Prostate gland (tissue), 2 donors: ENCODE measurements at regions not wholly inside any gene's neighbourhood (a gene's known extent, or its start where the extent isn't known, plus 50 kb on each side); places are given as distances from the start of the nearest gene placed in this dataset.
"Not testable (repeated sequence)": the region's sequence is repeated elsewhere in the genome, so short reads cannot be mapped to it uniquely, and the experiment has no call there.

Experiments
- DNase-seq: peaks from one replicate; pipeline ENCODE4 v3.0.0-alpha.2; 2019; ENCODE audit warnings: low spot score
- H3K27ac ChIP-seq, 2 donors: fragments of 200-600 bp; sonication (generic); 2 replicates each; pipeline ENCODE4 v1.5.1; 2017 to 2019
- H3K27me3 ChIP-seq: fragments of 200-600 bp; sonication (generic); replicated peaks from 2 replicates; pipeline ENCODE4 v1.5.1; 2019; ENCODE audit not compliant: insufficient read depth
- H3K36me3 ChIP-seq, 2 donors: fragments of 200-600 bp; sonication (generic); 1 replicate in 1 of 2; 2 replicates in 1 of 2; pipeline versions ENCODE4 v1.5.1 to v1.8.1; 2017 to 2019
- H3K4me1 ChIP-seq: fragments of 200-600 bp; sonication (generic); replicated peaks from 2 replicates; pipeline ENCODE4 v1.5.1; 2019
- H3K4me3 ChIP-seq, 2 donors: fragments of 200-600 bp; sonication (generic); 2 replicates each; pipeline ENCODE4 v1.5.1; 2017 to 2019
- H3K9me3 ChIP-seq: fragments of 200-600 bp; sonication (generic); 2 replicates; pipeline ENCODE4 v1.5.1; 2017
- POLR2A ChIP-seq: fragments of 450-650 bp; IDR thresholded peaks from one replicate; pipeline ENCODE4 v1.6.1; 2016; ENCODE audit warnings: antibody characterized with exemption, mild to moderate bottlenecking
- POLR2AphosphoS5 ChIP-seq: sonication (generic); formaldehyde crosslinking; IDR thresholded peaks from one replicate; pipeline ENCODE4 v1.6.1; 2017; ENCODE audit warnings: antibody characterized with exemption
- WGBS: methylation state at CpG from one replicate; pipeline ENCODE4 v1.1.5; 2018; 5-methylcytosine and 5-hydroxymethylcytosine counted together
- intact Hi-C: fragments of 100-400 bp; cut with DNase I; formaldehyde crosslinking; loops from one replicate; pipeline ENCODE4 v1.14.2; 2022
- TF ChIP-seq, protein P1 (sequence below), 4 experiments: fragments of 200-600 bp in 2 of 4; fragments of 450-650 bp in 2 of 4; sonication (generic) in 2 of 4; IDR thresholded peaks; 1 replicate in 3 of 4; 2 replicates in 1 of 4; pipeline ENCODE4 v1.5.1; 2016 to 2019; ENCODE audit warnings: antibody characterized with exemption in 4 of 4, mild to moderate bottlenecking in 2 of 4, moderate library complexity in 2 of 4

- no peak overlapping the region for H3K4me3 ChIP-seq
- no peak for DNase-seq
- H3K27ac ChIP-seq: no peak overlapping the region
- no peaks in the 10 kb centered on the region for H3K27me3 ChIP-seq
- TF ChIP-seq POLR2A (no peak), POLR2AphosphoS5 (no peak)
- TF ChIP-seq, protein P1, sequence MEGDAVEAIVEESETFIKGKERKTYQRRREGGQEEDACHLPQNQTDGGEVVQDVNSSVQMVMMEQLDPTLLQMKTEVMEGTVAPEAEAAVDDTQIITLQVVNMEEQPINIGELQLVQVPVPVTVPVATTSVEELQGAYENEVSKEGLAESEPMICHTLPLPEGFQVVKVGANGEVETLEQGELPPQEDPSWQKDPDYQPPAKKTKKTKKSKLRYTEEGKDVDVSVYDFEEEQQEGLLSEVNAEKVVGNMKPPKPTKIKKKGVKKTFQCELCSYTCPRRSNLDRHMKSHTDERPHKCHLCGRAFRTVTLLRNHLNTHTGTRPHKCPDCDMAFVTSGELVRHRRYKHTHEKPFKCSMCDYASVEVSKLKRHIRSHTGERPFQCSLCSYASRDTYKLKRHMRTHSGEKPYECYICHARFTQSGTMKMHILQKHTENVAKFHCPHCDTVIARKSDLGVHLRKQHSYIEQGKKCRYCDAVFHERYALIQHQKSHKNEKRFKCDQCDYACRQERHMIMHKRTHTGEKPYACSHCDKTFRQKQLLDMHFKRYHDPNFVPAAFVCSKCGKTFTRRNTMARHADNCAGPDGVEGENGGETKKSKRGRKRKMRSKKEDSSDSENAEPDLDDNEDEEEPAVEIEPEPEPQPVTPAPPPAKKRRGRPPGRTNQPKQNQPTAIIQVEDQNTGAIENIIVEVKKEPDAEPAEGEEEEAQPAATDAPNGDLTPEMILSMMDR (IDR thresholded peaks at IDR 0.05): no peak
- H3K4me1 ChIP-seq: no peaks in the 10 kb centered on the region
- 82% methylated on average over 5 of the region's 5 CpGs for WGBS
- H3K36me3 ChIP-seq: no peaks in the 10 kb centered on the region
- no peaks in the 10 kb centered on the region for H3K9me3 ChIP-seq
- intact Hi-C loops: no loop called here
Measured at GRCh38 chr18:66419400-66419799, 184.5 kb downstream of the CDH19 start.

- DNase-seq: no peak
- H3K4me1 ChIP-seq: no peaks in the 10 kb centered on the region
- intact Hi-C loops: no loop called here
- WGBS: 84% methylated on average over 3 of the region's 3 CpGs
- H3K27me3 ChIP-seq: no peaks in the 10 kb centered on the region
- no peaks in the 10 kb centered on the region for H3K9me3 ChIP-seq
- no peaks in the 10 kb centered on the region for H3K36me3 ChIP-seq
- TF ChIP-seq, protein P1 (IDR thresholded peaks at IDR 0.05): no peak
- TF ChIP-seq POLR2A (no peak), POLR2AphosphoS5 (no peak)
- H3K27ac ChIP-seq: no peak overlapping the region
- H3K4me3 ChIP-seq: no peak overlapping the region
Measured at GRCh38 chr18:66410692-66411091, 193.2 kb downstream of the CDH19 start.

DNA sequence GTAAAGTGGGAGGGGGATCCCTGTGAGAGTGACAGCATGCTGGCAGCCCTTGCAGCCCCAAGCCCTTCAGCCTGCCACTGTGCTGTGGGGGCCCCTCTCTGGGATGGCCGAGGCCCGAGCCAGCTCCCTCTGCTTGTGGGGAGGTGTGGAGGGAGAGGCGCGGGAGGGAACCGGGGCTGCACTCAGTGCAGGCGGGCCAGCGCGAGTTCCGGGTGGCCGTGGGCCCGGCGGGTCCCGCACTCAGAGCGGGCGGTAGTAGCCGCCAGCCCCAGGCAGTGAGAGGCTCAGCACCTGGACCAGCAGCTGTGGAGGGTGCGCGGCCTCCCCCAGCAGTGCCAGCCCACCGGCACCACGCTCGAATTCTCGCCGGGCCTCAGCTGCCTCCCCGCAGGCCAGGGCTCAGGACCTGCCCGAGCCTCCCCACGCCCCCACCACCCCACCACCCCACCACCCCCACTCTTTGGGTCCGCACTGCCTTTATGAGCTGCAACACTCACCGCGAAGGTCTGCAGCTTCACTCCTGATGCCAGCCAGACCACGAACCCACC is 208.1 kb downstream of the CDH19 start:
- DNase-seq: no peak
- TF ChIP-seq, protein P1 (IDR thresholded peaks at IDR 0.05): no peak
- TF ChIP-seq POLR2A (no peak), POLR2AphosphoS5 (no peak)

DNA sequence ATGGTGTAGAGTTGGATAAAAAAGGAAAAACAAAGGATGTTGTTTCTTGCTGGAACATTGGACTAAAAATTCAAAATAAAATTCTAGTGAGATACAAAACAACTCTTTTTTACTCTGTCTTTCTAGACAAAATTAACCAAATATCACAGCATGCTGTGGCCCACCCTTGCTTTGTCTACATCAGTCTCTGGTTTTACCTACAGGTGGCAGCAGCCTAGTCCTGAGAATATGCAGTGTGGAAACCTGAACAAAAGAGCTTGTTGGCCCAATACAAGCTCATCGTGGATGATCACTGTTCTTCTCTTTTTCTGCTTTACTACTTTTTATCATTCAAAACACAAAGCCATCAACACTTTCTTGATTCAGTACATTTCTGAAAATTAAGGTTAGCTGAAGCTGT is 210.4 kb downstream of the CDH19 start:
- no peaks in the 10 kb centered on the region for H3K9me3 ChIP-seq
- H3K27ac ChIP-seq: no peak overlapping the region
- no peaks in the 10 kb centered on the region for H3K36me3 ChIP-seq
- no peaks in the 10 kb centered on the region for H3K27me3 ChIP-seq
- DNase-seq: no peak
- WGBS: 79% methylated on average over 1 of the region's 1 CpG
- no peak overlapping the region for H3K4me3 ChIP-seq
- TF ChIP-seq POLR2A (no peak), POLR2AphosphoS5 (no peak)
- TF ChIP-seq, protein P1 (IDR thresholded peaks at IDR 0.05): no peak
- no peaks in the 10 kb centered on the region for H3K4me1 ChIP-seq
- intact Hi-C loops: no loop called here

More for the DNA sequence above, 208.1 kb downstream of the CDH19 start:
- no peaks in the 10 kb centered on the region for H3K9me3 ChIP-seq
- H3K36me3 ChIP-seq: no peaks in the 10 kb centered on the region
- no peaks in the 10 kb centered on the region for H3K27me3 ChIP-seq
- H3K27ac ChIP-seq: no peak overlapping the region
- H3K4me3 ChIP-seq: no peak overlapping the region
- WGBS: 97% methylated on average over 28 of the region's 30 CpGs
- intact Hi-C loops: no loop called here
- no peaks in the 10 kb centered on the region for H3K4me1 ChIP-seq

GRCh38 chr18:66377291-66377690 is 226.6 kb downstream of the CDH19 start:
- 48% methylated on average over 2 of the region's 2 CpGs for WGBS
- H3K9me3 ChIP-seq: no peaks in the 10 kb centered on the region
- H3K27me3 ChIP-seq: no peaks in the 10 kb centered on the region
- no peaks in the 10 kb centered on the region for H3K36me3 ChIP-seq
- H3K27ac ChIP-seq: no peak overlapping the region
- no peak for DNase-seq
- H3K4me1 ChIP-seq: no peaks in the 10 kb centered on the region
- H3K4me3 ChIP-seq: no peak overlapping the region
- TF ChIP-seq POLR2A (no peak), POLR2AphosphoS5 (no peak)
- TF ChIP-seq, protein P1 (IDR thresholded peaks at IDR 0.05): no peak
- intact Hi-C loops: no loop called here

DNA sequence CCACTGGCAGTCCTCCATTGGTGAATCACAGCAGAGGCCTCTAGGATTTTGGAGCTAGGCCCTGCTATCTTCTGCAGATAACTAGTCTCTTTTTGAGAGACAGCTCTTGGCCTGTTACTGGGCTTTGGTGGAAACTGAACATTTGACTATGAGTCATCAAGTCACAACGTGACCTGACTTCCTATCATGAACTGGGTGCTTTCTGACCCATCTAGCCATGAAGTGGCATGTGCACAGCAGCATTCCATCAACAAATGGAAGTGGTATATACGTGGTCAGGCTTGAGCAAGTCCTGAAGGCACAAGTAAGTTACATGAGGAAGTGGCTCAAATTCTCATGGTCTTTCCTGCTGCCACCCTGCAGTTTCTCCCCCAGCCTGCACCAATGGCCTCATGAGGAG is 228.5 kb downstream of the CDH19 start:
- H3K27me3 ChIP-seq, DNase-seq, H3K4me1 ChIP-seq, H3K4me3 ChIP-seq, H3K27ac ChIP-seq, intact Hi-C loops, H3K9me3 ChIP-seq, H3K36me3 ChIP-seq: not testable (repeated sequence)
- WGBS: 70% methylated on average over 2 of the region's 2 CpGs
